LHCN-M2 (cell line): ENCODE measurements at regions not wholly inside any gene's neighbourhood (a gene's known extent, or its start where the extent isn't known, plus 50 kb on each side); places are given as distances from the start of the nearest gene placed in this dataset.

ENCODE experiments used
- DNase-seq: peaks from one replicate; pipeline ENCODE4 v3.0.0-alpha.2; 2012; ENCODE audit warnings: low read depth

DNA sequence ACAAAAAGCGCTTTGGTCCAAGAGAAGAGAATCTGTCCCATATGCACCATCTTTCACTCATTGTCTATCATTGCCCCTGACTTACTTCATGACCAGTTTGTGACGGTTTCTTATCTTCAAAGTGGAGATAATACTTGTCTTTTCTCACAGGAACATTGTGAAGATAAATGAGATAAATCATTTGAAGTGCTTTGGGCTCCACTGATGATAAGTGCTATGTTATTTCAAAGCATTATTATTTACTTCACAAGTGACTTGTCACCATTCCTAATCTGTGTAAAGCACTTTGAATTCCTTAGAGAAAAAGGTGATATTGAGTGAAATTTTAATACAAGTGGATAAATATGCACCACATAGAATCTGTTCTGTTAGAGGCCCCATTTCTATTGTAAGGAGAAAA lies 731.6 kb upstream of the PTBP2 start:
- no peak for DNase-seq

DNA sequence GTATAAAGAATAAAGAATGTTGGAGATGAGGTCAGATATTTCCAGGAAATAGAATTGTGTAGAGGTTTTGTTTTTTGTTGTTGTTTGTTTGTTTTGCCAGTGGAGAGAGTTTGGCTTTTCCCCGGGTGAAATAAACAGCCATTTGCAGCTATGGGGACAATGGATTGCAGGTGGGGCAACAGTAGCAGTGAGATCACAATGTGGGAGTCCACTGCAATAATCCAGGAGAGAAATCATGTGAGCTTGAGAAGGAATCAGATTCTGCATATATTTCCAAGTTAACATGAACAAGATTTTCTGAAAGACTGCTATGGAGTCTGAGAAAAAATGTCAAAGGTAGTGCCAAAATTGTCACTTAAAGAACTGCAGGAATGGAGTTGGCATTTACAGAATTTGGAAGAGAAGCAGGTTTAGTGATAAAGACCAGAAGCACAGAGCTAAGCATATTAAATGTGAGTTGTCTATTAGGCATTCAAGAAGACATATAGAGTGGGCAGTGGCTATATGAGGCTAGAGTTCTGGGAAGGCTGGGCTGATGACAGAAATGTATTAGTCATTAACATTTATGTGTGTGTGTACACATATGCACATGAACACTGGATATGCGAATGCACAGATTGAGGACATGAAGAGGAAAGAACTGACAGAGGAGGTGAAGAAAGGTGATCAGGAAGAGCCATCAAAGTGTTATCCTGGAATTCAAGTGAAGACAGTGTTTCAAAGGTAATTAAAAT lies 729.6 kb upstream of the PTBP2 start:
- no peak for DNase-seq

DNA sequence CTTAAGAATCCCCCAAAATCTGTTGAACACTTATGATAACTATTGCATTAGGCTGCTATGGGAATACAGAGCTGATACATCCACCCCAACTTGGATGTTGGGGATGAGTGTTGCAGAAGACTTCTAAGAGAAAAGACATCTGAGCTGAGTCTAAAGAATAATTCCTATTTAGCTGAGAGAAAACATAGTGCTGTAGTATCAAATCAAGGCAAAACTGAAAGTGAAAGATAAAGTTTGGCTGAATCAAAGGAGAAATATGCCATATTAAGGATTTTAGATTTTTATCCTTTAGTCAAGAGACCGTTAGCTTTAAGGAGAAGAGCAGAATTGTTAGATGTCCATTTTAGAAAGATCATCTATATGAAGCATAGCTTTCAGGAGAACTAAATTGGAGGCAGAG lies 726.9 kb upstream of the PTBP2 start:
- DNase-seq, result no peak

DNA sequence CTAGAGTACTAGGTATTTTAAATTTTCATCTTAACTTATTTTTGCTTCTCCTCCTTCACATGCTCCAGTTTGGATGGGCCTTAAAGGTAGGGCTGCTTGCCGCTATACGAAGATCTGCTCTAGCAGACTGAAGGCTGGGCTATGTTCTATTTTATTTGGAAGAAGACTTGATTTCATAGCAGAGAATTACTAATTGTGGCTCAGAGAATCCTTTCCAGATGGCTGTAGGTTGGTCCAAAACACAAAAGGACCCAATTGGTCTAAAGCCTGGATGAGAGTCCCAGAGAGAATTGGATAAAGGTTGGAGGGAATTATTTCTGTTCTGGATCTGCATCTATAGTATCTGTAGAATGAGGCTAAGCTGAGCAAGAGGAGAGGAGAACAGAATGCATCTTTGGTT lies 719.4 kb upstream of the PTBP2 start:
- no peak for DNase-seq

DNA sequence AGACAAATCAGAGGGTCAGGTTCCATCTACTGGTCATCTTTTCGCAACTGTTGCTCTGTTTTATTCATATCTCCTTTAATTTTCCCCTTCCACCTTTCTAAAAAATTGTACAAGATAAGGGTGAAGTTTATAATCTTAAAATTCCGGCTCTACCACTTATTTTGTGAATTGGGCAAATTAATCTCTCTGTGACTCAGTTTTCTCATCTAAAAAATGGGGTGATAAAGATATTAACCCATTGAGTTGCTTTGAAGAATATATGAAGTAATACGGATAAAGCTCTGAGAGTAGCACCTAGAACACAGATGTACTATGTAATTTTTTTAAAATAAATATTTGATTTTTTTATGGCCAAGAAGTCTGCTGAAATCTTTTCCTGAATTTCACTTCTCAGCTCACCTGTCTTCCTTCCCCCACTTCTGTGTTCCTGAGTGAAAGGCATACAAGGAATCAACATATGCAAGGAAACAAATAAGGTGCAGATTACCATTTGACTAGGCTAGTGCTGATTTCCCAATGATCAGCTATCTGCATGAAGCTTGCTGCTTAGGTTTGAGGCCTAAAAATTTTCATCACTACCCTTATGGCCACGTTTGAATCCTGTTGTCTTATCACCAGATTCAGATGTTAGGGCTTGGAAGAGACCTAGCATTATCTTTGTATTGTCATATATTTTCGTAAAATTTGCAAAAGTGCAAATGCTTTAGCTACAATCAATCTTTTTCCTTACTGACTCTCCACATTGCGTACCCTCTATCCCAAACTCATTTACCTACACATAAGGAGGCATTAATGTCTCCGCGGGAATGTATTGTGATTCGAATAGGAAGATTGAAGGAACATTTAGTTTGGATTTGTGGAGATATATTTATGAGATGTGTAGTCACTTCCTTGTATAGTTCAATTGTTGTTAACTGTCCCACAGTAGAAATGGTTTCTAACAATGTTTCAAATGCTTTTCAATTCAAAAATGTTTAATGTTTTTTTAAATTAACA lies 718.3 kb upstream of the PTBP2 start:
- no peak for DNase-seq

DNA sequence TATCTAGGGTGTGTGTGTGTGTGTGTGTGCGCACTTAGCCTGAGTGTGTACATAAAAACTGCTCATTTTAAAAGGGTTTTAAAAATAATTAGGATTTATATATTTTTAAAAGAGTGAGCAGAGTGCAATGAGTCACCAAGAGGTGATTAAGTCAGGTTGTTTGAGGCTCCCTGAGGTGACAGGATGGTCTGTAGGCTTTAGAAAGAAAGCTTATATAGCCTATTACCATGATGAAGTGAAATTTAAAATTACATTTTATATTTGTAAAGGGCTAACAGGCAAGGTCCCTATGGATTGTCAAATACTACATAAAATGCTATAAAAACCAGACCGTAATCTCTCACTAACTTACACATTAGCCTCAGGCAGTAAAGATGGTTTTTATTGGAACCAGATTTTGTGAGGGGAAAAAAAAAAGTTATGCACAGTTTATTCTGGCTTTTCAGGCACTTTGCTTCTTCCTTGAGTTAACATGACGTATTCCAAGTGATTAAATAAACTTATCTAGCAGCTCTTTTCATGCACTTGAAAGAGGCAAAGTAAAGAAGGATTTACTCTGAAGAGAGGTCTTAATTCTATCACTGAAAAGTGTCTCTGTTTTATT lies 711.7 kb upstream of the PTBP2 start:
- DNase-seq, result no peak

DNA sequence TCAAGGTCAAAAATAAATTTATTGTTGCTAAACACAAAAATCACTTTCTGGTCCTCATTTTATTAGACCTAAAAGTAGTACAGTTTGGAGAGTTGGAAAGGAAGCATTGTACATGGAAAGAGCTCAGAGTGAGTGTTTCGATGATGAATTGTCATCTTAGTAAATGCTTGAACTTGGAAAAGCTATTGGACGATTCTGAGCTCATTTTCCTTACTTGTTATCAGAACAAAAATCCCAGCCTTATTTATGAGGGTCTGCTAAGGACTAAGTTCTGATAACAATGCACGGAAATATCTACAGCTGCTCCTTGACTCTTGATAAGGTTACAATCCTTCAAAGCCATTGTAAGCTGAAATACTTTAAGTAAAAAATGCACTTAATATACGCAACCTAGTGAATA lies 710.0 kb upstream of the PTBP2 start:
- DNase-seq, result no peak

DNA sequence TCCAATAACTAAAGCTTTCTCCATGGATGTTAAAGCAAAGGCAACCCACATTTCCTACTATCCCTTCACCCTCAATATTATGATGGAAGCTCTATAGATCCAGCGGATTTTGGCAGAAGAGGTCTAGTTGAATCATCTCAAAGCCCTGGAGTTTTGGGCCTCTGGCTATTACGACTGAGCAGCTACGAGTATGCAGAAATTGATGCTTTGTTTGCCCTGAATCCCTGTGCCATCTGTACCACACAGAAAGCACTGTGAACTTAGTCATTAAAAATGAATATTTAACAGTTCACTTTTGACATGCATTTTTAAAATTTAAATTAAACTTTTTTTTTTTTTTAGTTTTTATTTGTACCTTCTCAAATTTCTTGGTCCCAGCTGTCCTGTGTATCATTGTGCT lies 705.4 kb upstream of the PTBP2 start:
- DNase-seq, result no peak

DNA sequence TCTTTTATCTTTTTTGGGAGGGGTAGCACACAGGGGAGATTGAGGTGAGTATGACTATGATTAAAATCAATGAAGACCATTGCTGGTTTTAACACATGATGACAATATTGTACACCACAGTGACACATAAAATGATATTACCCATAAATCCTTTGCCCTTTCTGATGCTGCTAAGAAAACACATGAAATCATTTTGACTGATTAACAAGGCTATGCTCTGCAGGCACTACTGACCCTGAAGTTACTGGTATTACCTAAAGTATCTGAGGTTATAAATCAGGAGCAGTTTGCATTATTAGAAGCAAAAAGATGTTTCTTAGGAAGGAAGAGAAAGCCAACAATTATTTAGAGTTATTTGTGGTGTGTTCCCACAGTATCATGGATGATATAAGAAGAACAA lies 701.2 kb upstream of the PTBP2 start:
- no peak for DNase-seq

DNA sequence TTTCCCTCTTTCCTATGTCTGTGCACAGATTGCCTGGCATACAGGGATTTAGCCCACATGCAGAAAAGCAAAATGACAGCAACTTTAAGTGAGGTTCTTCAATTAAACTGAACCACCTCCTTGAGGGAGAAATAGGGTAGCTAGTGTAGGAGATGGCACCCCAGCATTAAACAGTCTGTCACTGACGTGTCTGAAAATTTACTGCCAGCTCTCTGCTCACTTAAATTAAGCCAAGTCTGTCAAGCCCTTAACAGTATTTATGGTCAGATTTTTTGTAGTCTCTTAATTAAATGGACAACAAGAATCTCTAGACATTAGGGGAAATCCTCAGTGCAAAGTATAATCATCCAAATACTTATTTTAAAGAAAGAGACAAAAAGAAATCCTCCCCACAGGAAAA lies 696.5 kb upstream of the PTBP2 start:
- no peak for DNase-seq

DNA sequence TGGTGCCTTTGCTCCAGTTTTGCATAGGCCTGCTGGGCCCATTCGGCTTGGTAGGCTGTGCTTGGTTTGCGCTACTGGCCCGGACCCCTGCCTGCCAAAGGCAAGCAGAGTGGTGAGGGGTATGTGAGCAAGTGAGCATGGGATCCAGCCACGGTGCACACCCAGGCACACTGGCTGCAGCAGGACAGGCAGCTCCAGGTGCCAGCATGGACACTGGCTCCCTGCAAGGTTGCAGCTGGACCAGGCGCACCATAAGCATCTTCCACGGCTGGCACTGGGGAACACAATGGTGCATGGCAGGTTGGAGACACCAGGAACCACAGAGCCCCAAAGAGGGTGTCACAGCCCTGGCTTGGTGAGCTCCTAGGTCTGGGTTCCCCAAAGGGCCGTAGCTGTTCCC lies 693.5 kb upstream of the PTBP2 start:
- no peak for DNase-seq

DNA sequence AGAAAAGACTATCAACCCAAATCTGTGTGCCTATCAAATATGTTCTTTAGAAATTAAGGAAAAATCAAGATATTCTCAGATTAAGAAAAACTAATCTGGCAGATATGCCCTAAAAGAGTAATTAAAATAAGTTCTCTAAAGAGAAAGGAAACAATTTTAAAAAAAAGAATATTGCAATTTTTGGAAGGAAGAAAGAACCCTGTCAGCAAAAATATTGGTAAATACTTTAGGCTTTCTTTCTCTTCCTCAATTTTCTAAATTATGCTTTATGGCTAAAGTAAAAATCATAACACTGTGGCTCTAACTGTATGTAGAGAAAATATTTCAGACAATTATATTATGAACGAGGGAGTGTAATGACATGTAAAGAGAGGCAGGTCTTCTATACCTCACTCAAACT lies 691.3 kb upstream of the PTBP2 start:
- no peak for DNase-seq

DNA sequence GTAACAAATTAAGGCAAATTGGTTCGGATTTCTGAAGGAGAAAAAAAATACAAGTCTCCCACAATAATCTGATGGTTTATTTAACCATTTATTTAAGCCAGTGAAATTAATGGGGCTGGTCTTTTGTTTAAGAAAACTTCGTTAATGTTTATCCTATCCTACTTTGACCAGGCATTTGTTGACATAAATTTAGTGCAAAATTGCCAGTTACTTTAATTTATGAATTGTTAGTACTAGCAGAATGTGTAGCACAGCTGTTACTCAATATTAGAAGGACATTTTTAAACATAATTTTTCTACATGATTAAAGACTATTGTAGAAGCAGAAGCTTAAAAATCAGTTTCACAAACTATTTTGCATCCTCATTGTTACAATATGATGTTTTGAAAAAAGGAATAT lies 687.6 kb upstream of the PTBP2 start:
- DNase-seq, result no peak

DNA sequence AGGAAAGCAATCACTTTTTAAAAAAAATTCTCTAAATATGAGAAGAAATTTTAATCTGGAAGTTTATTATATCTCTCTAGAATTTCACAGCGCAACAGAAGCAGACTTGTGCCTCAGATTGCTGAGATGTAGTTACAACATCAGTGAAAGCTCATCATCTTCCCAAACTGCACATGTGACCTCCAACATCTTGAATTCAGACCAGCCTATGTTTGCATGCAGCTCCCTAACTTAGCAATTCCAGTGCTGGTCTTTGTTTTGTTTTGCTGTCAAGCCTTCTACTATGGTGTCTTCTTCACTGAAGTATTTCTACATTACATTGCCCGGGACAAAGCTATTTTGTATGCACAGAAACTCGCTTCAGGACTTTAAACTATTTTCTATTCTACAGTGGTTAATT lies 684.8 kb upstream of the PTBP2 start:
- no peak for DNase-seq

DNA sequence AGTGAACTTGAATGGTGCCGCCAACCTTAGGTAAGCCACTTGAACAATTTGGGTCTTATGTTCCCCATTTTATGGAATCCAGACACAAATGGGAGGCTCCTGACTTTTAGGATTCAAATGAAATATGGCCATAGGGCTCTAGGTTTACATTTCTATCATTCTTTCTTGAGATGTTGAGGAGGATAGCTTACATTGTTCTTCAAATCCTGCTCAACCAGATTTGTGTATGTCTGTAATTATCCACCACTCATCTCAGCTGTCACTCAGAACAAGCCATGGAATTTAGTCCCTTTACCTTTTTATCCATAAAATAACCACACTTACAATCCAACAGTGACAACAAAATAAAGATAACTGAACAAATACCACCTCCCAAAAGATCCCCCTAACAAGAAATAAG lies 682.9 kb upstream of the PTBP2 start:
- DNase-seq, result no peak

DNA sequence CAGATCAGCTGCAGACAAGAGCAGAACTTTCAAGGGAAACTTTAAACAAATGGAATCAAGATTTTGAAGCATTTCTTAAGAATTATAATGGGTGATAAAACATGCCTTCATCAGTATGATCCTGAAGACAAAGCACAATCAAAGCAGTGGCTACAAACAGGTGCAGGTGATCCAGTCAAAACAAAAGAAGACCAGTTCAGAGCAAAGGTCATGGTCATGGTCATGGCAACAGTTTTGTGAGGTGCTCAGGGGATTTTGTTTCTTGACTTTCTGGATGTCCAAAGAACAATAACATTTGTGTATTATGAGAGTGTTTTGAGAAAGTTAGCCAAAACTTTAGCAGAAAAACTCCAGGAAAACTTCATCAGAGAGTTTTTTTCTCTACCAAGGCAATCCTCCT lies 681.7 kb upstream of the PTBP2 start:
- no peak for DNase-seq

DNA sequence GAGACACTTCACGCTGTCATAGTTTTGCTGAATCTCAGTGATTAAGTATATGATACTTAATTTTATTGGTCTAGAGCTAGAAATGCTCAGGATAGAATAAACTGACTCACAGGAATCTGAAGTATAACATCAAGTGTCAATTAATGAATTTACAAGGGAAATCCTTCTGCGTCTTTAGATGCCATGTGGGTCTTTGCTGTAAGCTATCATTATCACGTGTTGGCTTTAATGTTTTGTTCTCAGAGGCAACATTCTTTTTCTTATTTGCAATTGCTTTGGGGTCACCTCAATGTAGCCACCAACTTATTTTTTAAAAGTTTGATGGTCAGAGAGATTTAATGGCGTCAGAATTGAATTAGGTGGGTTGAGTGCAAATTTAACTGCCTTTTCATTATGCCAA lies 680.1 kb upstream of the PTBP2 start:
- DNase-seq, result no peak

DNA sequence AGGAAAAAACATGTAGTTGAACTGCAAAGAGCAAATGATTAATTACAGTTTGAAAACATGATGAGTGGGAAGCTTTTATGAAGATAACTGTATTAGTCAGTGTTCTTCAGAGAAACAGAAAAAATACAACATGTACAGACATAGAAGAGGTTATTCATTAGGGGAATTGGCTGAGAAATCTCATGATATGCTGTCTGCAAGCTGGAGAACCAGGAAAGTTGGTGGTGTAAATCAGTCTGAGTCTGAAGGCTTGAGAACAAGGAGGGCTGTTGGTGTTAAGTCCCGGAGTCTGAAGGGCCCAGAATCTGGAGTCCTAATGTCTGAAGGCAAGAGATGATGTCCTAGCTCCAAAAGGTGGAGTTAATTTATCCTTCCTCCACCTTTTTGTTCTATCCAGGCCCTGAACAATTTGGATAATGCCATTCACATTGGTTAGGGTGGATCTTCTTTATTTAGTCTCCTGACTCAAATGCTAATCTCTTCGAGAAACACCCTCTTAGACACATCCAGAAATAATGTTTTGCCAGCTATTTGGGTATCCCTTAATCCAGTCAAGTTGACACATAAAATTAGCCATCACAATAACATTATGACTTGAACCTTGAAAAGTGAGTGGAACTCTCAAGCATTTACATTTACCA lies 672.9 kb upstream of the PTBP2 start:
- no peak for DNase-seq

DNA sequence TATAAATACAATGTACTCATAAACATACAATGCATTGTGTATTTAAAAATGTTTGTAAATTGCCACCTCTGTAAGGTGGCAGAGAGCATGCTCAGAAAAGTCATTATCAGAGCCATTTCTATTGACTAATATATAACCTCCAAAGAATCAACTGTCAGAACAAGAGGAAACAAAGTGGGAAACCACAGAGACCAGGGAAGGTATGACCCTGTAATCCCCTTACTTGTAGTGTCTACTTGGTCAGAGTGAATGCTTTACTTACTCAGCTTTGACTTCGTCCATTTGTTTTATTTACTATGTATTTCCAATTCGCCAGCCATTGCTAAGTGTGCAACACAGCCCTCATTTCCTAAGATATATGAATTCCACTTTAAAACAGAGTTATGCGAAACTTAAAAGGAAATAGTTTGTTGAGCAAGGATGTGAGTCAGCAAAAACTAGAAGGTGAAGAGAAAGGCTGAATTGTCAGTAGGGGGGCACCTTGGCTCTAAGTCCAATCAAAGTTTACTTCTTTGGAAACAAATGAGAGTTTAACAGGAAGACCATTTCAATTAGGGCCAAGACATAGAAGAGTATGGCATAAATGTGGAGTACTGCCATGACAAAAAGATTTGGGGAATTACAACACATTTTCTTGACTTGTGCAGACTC lies 671.7 kb upstream of the PTBP2 start:
- no peak for DNase-seq

DNA sequence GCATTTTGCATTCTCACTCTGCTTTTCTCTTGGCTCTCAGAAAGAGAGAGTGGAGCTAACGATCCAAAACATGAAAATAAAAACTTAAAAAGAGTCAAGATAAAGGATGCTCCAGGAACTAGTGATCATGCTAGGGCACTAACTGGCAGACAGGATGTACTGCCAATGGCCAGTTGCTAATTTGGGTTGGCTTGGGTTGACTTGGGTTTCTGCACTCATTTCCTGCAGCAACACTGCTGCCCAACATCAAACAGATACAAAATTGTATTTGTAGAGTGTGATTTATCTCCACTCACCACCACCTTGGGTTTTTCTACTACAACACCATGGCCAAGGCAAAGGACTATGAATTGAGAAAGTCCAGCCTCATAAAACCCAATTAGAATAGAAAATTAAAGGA lies 662.3 kb upstream of the PTBP2 start:
- no peak for DNase-seq

DNA sequence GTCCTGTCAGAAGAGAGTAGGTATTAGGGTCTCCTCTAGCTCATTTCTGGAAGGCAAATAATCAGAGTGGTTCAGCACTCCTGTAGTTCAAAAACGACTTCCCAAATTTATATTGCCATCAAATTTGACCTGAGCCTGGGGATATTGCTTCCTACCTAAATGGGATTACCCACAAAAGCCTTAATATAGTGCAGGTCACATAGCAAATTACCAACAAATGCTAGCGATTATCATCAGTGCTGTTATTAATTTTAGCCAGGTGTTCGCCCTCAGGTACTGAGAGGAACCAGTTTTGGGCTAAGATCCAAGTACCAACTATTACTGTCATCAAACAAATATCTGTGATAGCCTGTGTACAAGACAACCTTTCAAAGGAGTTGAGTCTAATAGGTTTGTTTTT lies 661.8 kb upstream of the PTBP2 start:
- DNase-seq, result no peak

DNA sequence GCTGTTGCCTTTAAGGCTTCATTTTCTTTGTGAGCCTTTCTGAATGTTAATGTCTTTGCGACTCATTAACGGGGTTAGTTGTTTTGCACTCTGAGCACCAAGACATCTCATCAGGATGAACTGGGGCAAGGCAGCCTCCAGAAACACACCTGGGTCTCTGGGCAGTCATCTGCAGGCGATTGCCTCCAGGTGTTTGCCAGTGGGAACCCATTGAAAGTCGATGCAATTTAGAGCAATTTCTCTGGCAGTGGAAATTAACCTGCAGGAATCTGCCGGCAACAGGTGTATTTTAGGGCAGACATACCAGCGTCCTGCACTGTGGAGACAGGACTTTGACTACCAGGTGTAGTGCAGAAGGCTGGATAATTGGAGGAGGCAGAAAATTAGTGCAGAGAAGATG lies 661.0 kb upstream of the PTBP2 start:
- DNase-seq, result no peak
